ENCODE measurements at regions not wholly inside any gene's neighbourhood (a gene's known extent, or its start where the extent isn't known, plus 50 kb on each side); places are given as distances from the start of the nearest gene placed in this dataset.

- in situ Hi-C loops (cut with MboI; ENCODE audit: low pct_unique_long_range_greater_than_20kb, low sequenced_read_pairs): loop anchor here (25.0 kb wide), 1 partner anchor 175 kb away; the partner anchor contains the start of gene ALG10B
- no peak for DNase-seq
Observed at GRCh38 chr12:38137716-38138115, 178.9 kb upstream of the ALG10B start.

GRCh38 chr12:38138225-38139221 is 178.1 kb upstream of the ALG10B start:
- in situ Hi-C loops (cut with MboI; ENCODE audit: low pct_unique_long_range_greater_than_20kb, low sequenced_read_pairs): loop anchor here (25.0 kb wide), 1 partner anchor 174 kb away; the partner anchor contains the start of gene ALG10B
- peak; percentile 86 for DNase-seq

GRCh38 chr12:38139456-38139855 is 177.1 kb upstream of the ALG10B start:
- in situ Hi-C loops (cut with MboI; ENCODE audit: low pct_unique_long_range_greater_than_20kb, low sequenced_read_pairs): loop anchor here (25.0 kb wide), 1 partner anchor 173 kb away; the partner anchor contains the start of gene ALG10B
- DNase-seq: no peak

GRCh38 chr12:38141239-38141638 is 175.3 kb upstream of the ALG10B start:
- in situ Hi-C loops (cut with MboI; ENCODE audit: low pct_unique_long_range_greater_than_20kb, low sequenced_read_pairs): loop anchor here (25.0 kb wide), 1 partner anchor 171 kb away; the partner anchor contains the start of gene ALG10B
- no peak for DNase-seq

- in situ Hi-C loops (cut with MboI; ENCODE audit: low pct_unique_long_range_greater_than_20kb, low sequenced_read_pairs): loop anchor here (25.0 kb wide), 1 partner anchor 170 kb away; the partner anchor contains the start of gene ALG10B
- no peak for DNase-seq
Observed at GRCh38 chr12:38141861-38142260, 174.7 kb upstream of the ALG10B start.

- DNase-seq: no peak
- in situ Hi-C loops (cut with MboI; ENCODE audit: low pct_unique_long_range_greater_than_20kb, low sequenced_read_pairs): loop anchor here (25.0 kb wide), 1 partner anchor 169 kb away; the partner anchor contains the start of gene ALG10B
Observed at GRCh38 chr12:38142974-38143373, 173.6 kb upstream of the ALG10B start.

GRCh38 chr12:38144049-38144448 is 172.5 kb upstream of the ALG10B start:
- no peak for DNase-seq
- in situ Hi-C loops (cut with MboI; ENCODE audit: low pct_unique_long_range_greater_than_20kb, low sequenced_read_pairs): loop anchor here (25.0 kb wide), 1 partner anchor 168 kb away; the partner anchor contains the start of gene ALG10B

GRCh38 chr12:38144601-38145436 is 171.8 kb upstream of the ALG10B start:
- in situ Hi-C loops (cut with MboI; ENCODE audit: low pct_unique_long_range_greater_than_20kb, low sequenced_read_pairs): loop anchor here (25.0 kb wide), 1 partner anchor 167 kb away; the partner anchor contains the start of gene ALG10B
- DNase-seq: no peak

GRCh38 chr12:38149395-38150073 is 167.0 kb upstream of the ALG10B start:
- in situ Hi-C loops (cut with MboI; ENCODE audit: low pct_unique_long_range_greater_than_20kb, low sequenced_read_pairs): loop anchor here (25.0 kb wide), 1 partner anchor 163 kb away; the partner anchor contains the start of gene ALG10B
- no peak for DNase-seq

GRCh38 chr12:38151991-38152700 is 164.4 kb upstream of the ALG10B start:
- DNase-seq: no peak
- in situ Hi-C loops (cut with MboI; ENCODE audit: low pct_unique_long_range_greater_than_20kb, low sequenced_read_pairs): no loop called here

- in situ Hi-C loops (cut with MboI; ENCODE audit: low pct_unique_long_range_greater_than_20kb, low sequenced_read_pairs): no loop called here
- no peak for DNase-seq
Observed at GRCh38 chr12:38152816-38153736, 163.5 kb upstream of the ALG10B start.

GRCh38 chr12:38153737-38154061 is 162.9 kb upstream of the ALG10B start:
- DNase-seq: no peak
- in situ Hi-C loops (cut with MboI; ENCODE audit: low pct_unique_long_range_greater_than_20kb, low sequenced_read_pairs): no loop called here

GRCh38 chr12:38154096-38155019 is 162.2 kb upstream of the ALG10B start:
- no peak for DNase-seq
- in situ Hi-C loops (cut with MboI; ENCODE audit: low pct_unique_long_range_greater_than_20kb, low sequenced_read_pairs): no loop called here

- in situ Hi-C loops (cut with MboI; ENCODE audit: low pct_unique_long_range_greater_than_20kb, low sequenced_read_pairs): no loop called here
- DNase-seq: no peak
Observed at GRCh38 chr12:38155020-38155395, 161.6 kb upstream of the ALG10B start.

- in situ Hi-C loops (cut with MboI; ENCODE audit: low pct_unique_long_range_greater_than_20kb, low sequenced_read_pairs): no loop called here
- no peak for DNase-seq
Observed at GRCh38 chr12:38155526-38156496, 160.8 kb upstream of the ALG10B start.
